Stimulated activated CD4-positive, alpha-beta T cell treated with anti-CD3 and anti-CD28 coated beads, Interleukin-1b, Interleukin-23, amount 100 ng/mL, for 24 hours (primary cell): ENCODE measurements at regions not wholly inside any gene's neighbourhood (a gene's known extent, or its start where the extent isn't known, plus 50 kb on each side); places are given as distances from the start of the nearest gene placed in this dataset.
"Not testable (repeated sequence)": the region's sequence is repeated elsewhere in the genome, so short reads cannot be mapped to it uniquely, and the experiment has no call there.

ENCODE experiments used
- DNase-seq, 4 experiments: peaks; one replicate each; pipeline ENCODE4 v3.0.0-alpha.2; 2020; ENCODE audit warnings: low read depth in 4 of 4, low spot score in 1 of 4

- DNase-seq: no peak
Observed at GRCh38 chr12:47491516-47492305, 214.1 kb downstream of the RPAP3 start.

- no peak for DNase-seq
Observed at GRCh38 chr12:47488888-47489287, 216.9 kb downstream of the RPAP3 start.

GRCh38 chr12:47481041-47481440, 224.8 kb downstream of the RPAP3 start:
- DNase-seq: no peak

- DNase-seq: no peak
Observed at GRCh38 chr12:47478426-47478825, 227.4 kb downstream of the RPAP3 start.

GRCh38 chr12:47473091-47473490, 232.7 kb downstream of the RPAP3 start:
- no peak for DNase-seq

GRCh38 chr12:47470349-47470748, 235.5 kb downstream of the RPAP3 start:
- not testable (repeated sequence) for DNase-seq

- not testable (repeated sequence) for DNase-seq
Observed at GRCh38 chr12:47463918-47464317, 241.9 kb downstream of the RPAP3 start.

GRCh38 chr12:47458279-47458678, 247.6 kb downstream of the RPAP3 start:
- DNase-seq: no peak

GRCh38 chr12:47449797-47450196, 256.0 kb downstream of the RPAP3 start:
- DNase-seq: no peak

GRCh38 chr12:47442310-47442709, 263.5 kb downstream of the RPAP3 start:
- DNase-seq: no peak

- no peak for DNase-seq
Observed at GRCh38 chr12:47441490-47441889, 264.3 kb downstream of the RPAP3 start.

- DNase-seq: no peak
Observed at GRCh38 chr12:47438175-47438574, 267.7 kb downstream of the RPAP3 start.

- DNase-seq: no peak
Observed at GRCh38 chr12:47437570-47437969, 268.3 kb downstream of the RPAP3 start.

- no peak for DNase-seq
Observed at GRCh38 chr12:47433876-47434275, 272.0 kb downstream of the RPAP3 start.

GRCh38 chr12:47426678-47427309, 279.0 kb downstream of the RPAP3 start:
- DNase-seq: not testable (repeated sequence)

- DNase-seq: no peak
Observed at GRCh38 chr12:47422611-47423010, 283.2 kb downstream of the RPAP3 start.

- no peak for DNase-seq
Observed at GRCh38 chr12:47419497-47419896, 286.3 kb downstream of the RPAP3 start.

GRCh38 chr12:47417955-47418354, 287.9 kb downstream of the RPAP3 start:
- DNase-seq: no peak

GRCh38 chr12:47417121-47417520, 288.7 kb downstream of the RPAP3 start:
- DNase-seq: no peak

- no peak for DNase-seq
Observed at GRCh38 chr12:47415054-47415453, 290.8 kb downstream of the RPAP3 start.

- DNase-seq: no peak
Observed at GRCh38 chr12:47414511-47414910, 291.3 kb downstream of the RPAP3 start.

GRCh38 chr12:47413806-47414205, 292.0 kb downstream of the RPAP3 start:
- DNase-seq: no peak
